ENCODE measurements at regions not wholly inside any gene's neighbourhood (a gene's known extent, or its start where the extent isn't known, plus 50 kb on each side); places are given as distances from the start of the nearest gene placed in this dataset.

DNA sequence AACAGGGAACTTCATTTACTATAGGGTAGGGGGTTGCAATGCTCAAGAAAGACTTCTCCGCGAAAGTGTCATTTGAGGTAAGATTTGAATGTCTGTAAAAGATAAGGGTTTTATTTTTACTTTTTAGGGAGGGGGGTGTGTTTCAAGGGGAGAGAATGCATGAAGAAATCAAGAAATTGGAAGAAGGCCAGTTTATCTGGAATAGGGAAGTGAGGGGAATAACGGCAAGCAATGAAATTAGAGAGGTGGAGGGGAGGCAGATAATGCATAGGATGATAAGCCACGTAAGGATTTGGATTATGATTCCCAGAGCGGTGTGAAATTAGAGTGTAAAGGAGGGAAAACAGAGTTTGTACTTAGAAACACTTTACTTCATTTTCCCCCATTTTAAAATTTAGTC lies 63.0 kb upstream of the MB21D2 start:
- TF ChIP-seq, protein P1, sequence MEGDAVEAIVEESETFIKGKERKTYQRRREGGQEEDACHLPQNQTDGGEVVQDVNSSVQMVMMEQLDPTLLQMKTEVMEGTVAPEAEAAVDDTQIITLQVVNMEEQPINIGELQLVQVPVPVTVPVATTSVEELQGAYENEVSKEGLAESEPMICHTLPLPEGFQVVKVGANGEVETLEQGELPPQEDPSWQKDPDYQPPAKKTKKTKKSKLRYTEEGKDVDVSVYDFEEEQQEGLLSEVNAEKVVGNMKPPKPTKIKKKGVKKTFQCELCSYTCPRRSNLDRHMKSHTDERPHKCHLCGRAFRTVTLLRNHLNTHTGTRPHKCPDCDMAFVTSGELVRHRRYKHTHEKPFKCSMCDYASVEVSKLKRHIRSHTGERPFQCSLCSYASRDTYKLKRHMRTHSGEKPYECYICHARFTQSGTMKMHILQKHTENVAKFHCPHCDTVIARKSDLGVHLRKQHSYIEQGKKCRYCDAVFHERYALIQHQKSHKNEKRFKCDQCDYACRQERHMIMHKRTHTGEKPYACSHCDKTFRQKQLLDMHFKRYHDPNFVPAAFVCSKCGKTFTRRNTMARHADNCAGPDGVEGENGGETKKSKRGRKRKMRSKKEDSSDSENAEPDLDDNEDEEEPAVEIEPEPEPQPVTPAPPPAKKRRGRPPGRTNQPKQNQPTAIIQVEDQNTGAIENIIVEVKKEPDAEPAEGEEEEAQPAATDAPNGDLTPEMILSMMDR (IDR thresholded peaks at IDR 0.05): no peak
- TF ChIP-seq POLR2AphosphoS5 (IDR thresholded peaks at IDR 0.05): no peak
- TF ChIP-seq POLR2A (IDR thresholded peaks at IDR 0.05; ENCODE audit: low read depth): no peak
- TF ChIP-seq EP300 (IDR thresholded peaks at IDR 0.05): no peak
